ENCODE measurements at regions not wholly inside any gene's neighbourhood (a gene's known extent, or its start where the extent isn't known, plus 50 kb on each side); places are given as distances from the start of the nearest gene placed in this dataset.

DNA sequence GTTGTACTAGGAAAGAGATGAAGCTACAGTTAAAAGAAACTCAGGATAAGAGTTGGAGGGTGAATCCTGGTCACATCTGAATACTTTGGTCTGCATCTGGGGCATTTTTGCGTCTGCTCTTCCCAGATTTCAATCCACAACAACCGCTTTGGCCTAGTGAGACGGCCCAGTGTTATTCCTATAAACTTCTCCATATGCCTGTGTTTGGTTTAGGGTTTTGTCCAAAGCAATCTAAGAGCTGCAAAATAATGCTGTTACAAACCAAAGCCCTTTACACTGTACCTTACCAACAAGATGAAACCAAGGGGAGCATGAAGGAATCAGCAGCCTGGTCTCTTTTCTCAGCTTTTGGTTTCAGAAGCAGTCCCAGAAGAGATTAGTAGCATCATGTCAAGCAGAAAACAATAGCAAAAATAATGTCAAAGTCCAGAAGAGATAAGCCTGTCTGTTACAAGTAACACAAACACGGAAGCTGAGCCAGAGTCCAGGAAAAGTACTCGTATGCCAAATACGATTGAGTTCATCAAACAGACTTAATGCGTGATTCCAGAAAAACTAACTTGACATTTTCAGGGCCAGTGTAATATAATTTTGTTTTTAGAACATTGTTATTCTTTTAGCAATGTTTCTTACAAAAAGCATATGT lies 379.9 kb upstream of the ACO1 start:
- no peaks in the 10 kb centered on the region for H3K36me3 ChIP-seq
- H3K4me3 ChIP-seq: no peak overlapping the region
- ATAC-seq: peak; percentile 57 to 96 (median 86)
- no peak for DNase-seq
- TF ChIP-seq, protein P1, sequence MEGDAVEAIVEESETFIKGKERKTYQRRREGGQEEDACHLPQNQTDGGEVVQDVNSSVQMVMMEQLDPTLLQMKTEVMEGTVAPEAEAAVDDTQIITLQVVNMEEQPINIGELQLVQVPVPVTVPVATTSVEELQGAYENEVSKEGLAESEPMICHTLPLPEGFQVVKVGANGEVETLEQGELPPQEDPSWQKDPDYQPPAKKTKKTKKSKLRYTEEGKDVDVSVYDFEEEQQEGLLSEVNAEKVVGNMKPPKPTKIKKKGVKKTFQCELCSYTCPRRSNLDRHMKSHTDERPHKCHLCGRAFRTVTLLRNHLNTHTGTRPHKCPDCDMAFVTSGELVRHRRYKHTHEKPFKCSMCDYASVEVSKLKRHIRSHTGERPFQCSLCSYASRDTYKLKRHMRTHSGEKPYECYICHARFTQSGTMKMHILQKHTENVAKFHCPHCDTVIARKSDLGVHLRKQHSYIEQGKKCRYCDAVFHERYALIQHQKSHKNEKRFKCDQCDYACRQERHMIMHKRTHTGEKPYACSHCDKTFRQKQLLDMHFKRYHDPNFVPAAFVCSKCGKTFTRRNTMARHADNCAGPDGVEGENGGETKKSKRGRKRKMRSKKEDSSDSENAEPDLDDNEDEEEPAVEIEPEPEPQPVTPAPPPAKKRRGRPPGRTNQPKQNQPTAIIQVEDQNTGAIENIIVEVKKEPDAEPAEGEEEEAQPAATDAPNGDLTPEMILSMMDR (IDR thresholded peaks at IDR 0.05): no peak
- no peak for TF ChIP-seq POLR2A (IDR thresholded peaks at IDR 0.05)
- intact Hi-C loops (cut with DNase I): no loop called here
- H3K9me3 ChIP-seq: no peaks in the 10 kb centered on the region
- no peaks in the 10 kb centered on the region for H3K4me1 ChIP-seq
- H3K27ac ChIP-seq: no peak overlapping the region
- WGBS (ENCODE audit: insufficient coverage, low coverage, low lambda C conversion rate, missing lambda C conversion rate): 38% methylated on average over 7 of the region's 7 CpGs
- H3K27me3 ChIP-seq: no peaks in the 10 kb centered on the region

GRCh38 chr9:32010322-32010721 lies 374.1 kb upstream of the ACO1 start:
- no CpG with 5 or more reads among the region's 8 CpGs for WGBS (ENCODE audit: insufficient coverage, low coverage, low lambda C conversion rate, missing lambda C conversion rate)
- ATAC-seq: no peak
- intact Hi-C loops (cut with DNase I): no loop called here

GRCh38 chr9:32011049-32011448 lies 373.4 kb upstream of the ACO1 start:
- Histone ChIP-seq H3K9me3 (no peaks in the 10 kb centered on the region), H3K36me3 (no peaks in the 10 kb centered on the region), H3K27ac (no peak overlapping the region), H3K4me3 (no peak overlapping the region), H3K27me3 (no peaks in the 10 kb centered on the region), H3K4me1 (no peaks in the 10 kb centered on the region)
- no peak for TF ChIP-seq POLR2A (IDR thresholded peaks at IDR 0.05)
- TF ChIP-seq, protein P1 (IDR thresholded peaks at IDR 0.05): no peak
- ATAC-seq (peak in 1 of 4 donors; percentile 34), DNase-seq (peak in 1 of 3 donors; percentile 36)
- intact Hi-C loops (cut with DNase I): no loop called here
- 67% methylated on average over 2 of the region's 2 CpGs for WGBS (ENCODE audit: insufficient coverage, low coverage, low lambda C conversion rate, missing lambda C conversion rate)

More at GRCh38 chr9:32010322-32010721, 374.1 kb upstream of the ACO1 start:
- Histone ChIP-seq H3K27ac (no peak overlapping the region), H3K4me3 (no peak overlapping the region), H3K4me1 (no peaks in the 10 kb centered on the region), H3K36me3 (no peaks in the 10 kb centered on the region), H3K9me3 (no peaks in the 10 kb centered on the region), H3K27me3 (no peaks in the 10 kb centered on the region)
- DNase-seq: peak in 1 of 3 donors; percentile 31
- no peak for TF ChIP-seq POLR2A (IDR thresholded peaks at IDR 0.05)
- TF ChIP-seq, protein P1 (IDR thresholded peaks at IDR 0.05): no peak

GRCh38 chr9:32015795-32016194 lies 368.6 kb upstream of the ACO1 start:
- no peak for DNase-seq
- no peaks in the 10 kb centered on the region for H3K27me3 ChIP-seq
- no peaks in the 10 kb centered on the region for H3K9me3 ChIP-seq
- H3K36me3 ChIP-seq: no peaks in the 10 kb centered on the region
- H3K4me3 ChIP-seq: no peak overlapping the region
- no peak for ATAC-seq
- WGBS (ENCODE audit: insufficient coverage, low coverage, low lambda C conversion rate, missing lambda C conversion rate): no CpG with 5 or more reads among the region's 5 CpGs
- no peak overlapping the region for H3K27ac ChIP-seq
- TF ChIP-seq, protein P1 (IDR thresholded peaks at IDR 0.05): no peak
- TF ChIP-seq POLR2A (IDR thresholded peaks at IDR 0.05): no peak
- H3K4me1 ChIP-seq: no peaks in the 10 kb centered on the region
- intact Hi-C loops (cut with DNase I): no loop called here

Measured in right lobe of liver (tissue), 6 donors.